Adrenal gland (tissue), 9 donors: ENCODE measurements at regions not wholly inside any gene's neighbourhood (a gene's known extent, or its start where the extent isn't known, plus 50 kb on each side); places are given as distances from the start of the nearest gene placed in this dataset.

Experiments used
- DNase-seq, 7 donors: peaks; one replicate each; pipeline ENCODE4 v3.0.0-alpha.2; 2019 to 2020
- H3K27ac ChIP-seq, 5 donors: fragments of 200-600 bp; sonication (generic) in 4 of 5; 1 replicate in 3 of 5; 2 replicates in 2 of 5; pipeline versions ENCODE4 v1.5.1 to v1.8.0; 2016 to 2020; ENCODE audit warnings: mild to moderate bottlenecking in 1 of 5
- H3K27me3 ChIP-seq: fragments of 200-600 bp; 2 replicates; pipeline ENCODE4 v1.8.0; 2021
- H3K36me3 ChIP-seq, 2 donors: fragments of 200-600 bp; replicated peaks in 1 of 2; 1 replicate in 1 of 2; 2 replicates in 1 of 2; pipeline versions ENCODE4 v1.5.1 to v1.8.0; 2018 to 2022
- H3K4me1 ChIP-seq, 2 donors: fragments of 200-600 bp; replicated peaks in 1 of 2; 1 replicate in 1 of 2; 2 replicates in 1 of 2; pipeline versions ENCODE4 v1.5.1 to v1.8.0; 2018 to 2021
- H3K4me3 ChIP-seq, 4 donors: fragments of 200-600 bp; sonication (generic) in 3 of 4; one replicate each; pipeline ENCODE4 v1.5.1; 2016 to 2018
- H3K9me3 ChIP-seq, 3 donors: fragments of 200-600 bp; sonication (generic) in 1 of 3; replicated peaks in 1 of 3; 1 replicate in 2 of 3; 2 replicates in 1 of 3; pipeline versions ENCODE4 v1.5.1 to v1.8.0; 2016 to 2021
- CTCF ChIP-seq, 6 experiments: fragments of 450-650 bp in 4 of 6; fragments of 200-600 bp in 2 of 6; sonication (generic) in 1 of 6; IDR thresholded peaks; 1 replicate in 5 of 6; 2 replicates in 1 of 6; pipeline versions ENCODE4 v1.5.1 to v1.8.0; 2016 to 2021; ENCODE audit warnings: antibody characterized with exemption in 6 of 6, mild to moderate bottlenecking in 2 of 6, moderate library complexity in 1 of 6
- POLR2A ChIP-seq, 2 donors: fragments of 450-650 bp; IDR thresholded peaks; one replicate each; pipeline ENCODE4 v1.6.1; 2017; ENCODE audit warnings: antibody characterized with exemption in 2 of 2, mild to moderate bottlenecking in 2 of 2, moderate library complexity in 1 of 2
- WGBS, 4 donors: extraction: QIAGEN DNeasy Blood & Tissue Kit in 2 of 4; methylation state at CpG; one replicate each; pipeline versions ENCODE4 v1.1.5 to v1.1.7; 2013 to 2017; 5-methylcytosine and 5-hydroxymethylcytosine counted together
- intact Hi-C, 2 donors: fragments of 100-400 bp; cut with DNase I; formaldehyde crosslinking; loops; one replicate each; pipeline versions ENCODE4 v1.14.1 to v1.15.0; 2022 to 2023
- donor health status: healthy with polysubstance abuse.
- donor health status: Bipolar disorder and iron deficiency.
- donor health status: DM: yes; HTN: yes; CAD: no.
- donor health status: DM: no; HTN: no; CAD: no.
- donor health status: DM: no; HTN: no; CAD: no.

GRCh38 chr10:131805696-131806095 lies 95.1 kb upstream of the PPP2R2D start:
- intact Hi-C loops, result no loop called here
- 60 to 100% (median 82%) methylated on average over 3 to 4 of the region's 4 CpGs for WGBS, 4 donors

GRCh38 chr10:131806146-131806545 lies 94.7 kb upstream of the PPP2R2D start:
- peak in 1 of 7 donors; percentile 20 for DNase-seq

More at GRCh38 chr10:131805696-131806095, 95.1 kb upstream of the PPP2R2D start:
- Histone ChIP-seq H3K4me1 (no peaks in the 10 kb centered on the region), H3K27me3 (peaks cover 5% of the 10 kb centered on the region), H3K4me3 (no peak overlapping the region), H3K36me3 (no peaks in the 10 kb centered on the region), H3K27ac (no peak overlapping the region), H3K9me3 (no peaks in the 10 kb centered on the region)
- DNase-seq, result peak in 1 of 7 donors; percentile 30
- TF ChIP-seq POLR2A (IDR thresholded peaks at IDR 0.05) (no peak), CTCF (IDR thresholded peaks at IDR 0.05) (no peak)

GRCh38 chr10:131806646-131807317 lies 94.0 kb upstream of the PPP2R2D start:
- H3K4me1 ChIP-seq, result no peaks in the 10 kb centered on the region
- H3K36me3 ChIP-seq, result no peaks in the 10 kb centered on the region
- intact Hi-C loops, result no loop called here
- no peak for TF ChIP-seq POLR2A (IDR thresholded peaks at IDR 0.05)
- TF ChIP-seq CTCF (IDR thresholded peaks at IDR 0.05), result no peak
- DNase-seq, result peak in 2 of 7 donors; percentile 1 to 7
- WGBS, 4 donors, result 61 to 77% (median 71%) methylated on average over 18 to 24 of the region's 24 CpGs
- H3K4me3 ChIP-seq, result no peak overlapping the region
- no peak overlapping the region for H3K27ac ChIP-seq
- peaks cover 15% of the 10 kb centered on the region for H3K27me3 ChIP-seq
- no peaks in the 10 kb centered on the region for H3K9me3 ChIP-seq

More at GRCh38 chr10:131806146-131806545, 94.7 kb upstream of the PPP2R2D start:
- no peak overlapping the region for H3K4me3 ChIP-seq
- intact Hi-C loops, result no loop called here
- no peak for TF ChIP-seq POLR2A (IDR thresholded peaks at IDR 0.05)
- TF ChIP-seq CTCF (IDR thresholded peaks at IDR 0.05), result no peak
- H3K27ac ChIP-seq, result no peak overlapping the region
- no peaks in the 10 kb centered on the region for H3K36me3 ChIP-seq
- 80 to 87% (median 86%) methylated on average over 3 to 10 of the region's 10 CpGs for WGBS, 4 donors
- no peaks in the 10 kb centered on the region for H3K9me3 ChIP-seq
- H3K27me3 ChIP-seq, result peaks cover 8% of the 10 kb centered on the region
- no peaks in the 10 kb centered on the region for H3K4me1 ChIP-seq

- H3K4me3 ChIP-seq, result no peak overlapping the region
- H3K9me3 ChIP-seq, result no peaks in the 10 kb centered on the region
- H3K4me1 ChIP-seq, result no peaks in the 10 kb centered on the region
- no peak for TF ChIP-seq POLR2A (IDR thresholded peaks at IDR 0.05)
- no peak for TF ChIP-seq CTCF (IDR thresholded peaks at IDR 0.05)
- no peaks in the 10 kb centered on the region for H3K36me3 ChIP-seq
- peaks cover 15% of the 10 kb centered on the region for H3K27me3 ChIP-seq
- no peak overlapping the region for H3K27ac ChIP-seq
- 65 to 78% (median 71%) methylated on average over 10 of the region's 10 CpGs for WGBS, 4 donors
- intact Hi-C loops, result no loop called here
- DNase-seq, result peak in 1 of 7 donors; percentile 1
Observed at GRCh38 chr10:131808370-131808930, 92.4 kb upstream of the PPP2R2D start.
